GM12878 (cell line): ENCODE measurements at regions not wholly inside any gene's neighbourhood (a gene's known extent, or its start where the extent isn't known, plus 50 kb on each side); places are given as distances from the start of the nearest gene placed in this dataset.
"Not testable (repeated sequence)": the region's sequence is repeated elsewhere in the genome, so short reads cannot be mapped to it uniquely, and the experiment has no call there.

Source experiments
- ATAC-seq: fragments of 200-7000 bp; cut with Tn5 transposase; 3 replicates; pipeline ENCODE4 v1.9.1; 2020; ENCODE audit warnings: mild to moderate bottlenecking, moderate library complexity
- BruUV-seq: library from RNA; stranded (reverse); fragments of 400-500 nt; replicated peaks from 2 replicates; lab custom pipeline; 2021; lab: Mats Ljungman, UMichigan
- CTCF ChIA-PET: fragments of 300-600 bp; sonication (Branson Sonifier 250); formaldehyde crosslinking; extraction: SDS; loops from one replicate; lab custom pipeline; 2021; ENCODE audit warnings: inconsistent platforms; lab: Yijun Ruan, JAX
- POLR2A ChIA-PET: fragments of 350-600 bp; formaldehyde crosslinking; extraction: SDS; loops from one replicate; lab custom pipeline; 2021; ENCODE audit warnings: inconsistent platforms; lab: Charles Lee
- RAD21 ChIA-PET: fragments of 300-600 bp; sonication (Branson Sonifier 250); formaldehyde crosslinking; loops from one replicate; lab custom pipeline; 2023; ENCODE audit warnings: antibody characterized with exemption; ENCODE audit not compliant: unreplicated experiment; lab: Charles Lee
- SMC1A ChIA-PET: fragments of 300-600 bp; sonication (Branson Sonifier 250); formaldehyde crosslinking; loops from one replicate; lab custom pipeline; 2023; ENCODE audit not compliant: unreplicated experiment, uncharacterized antibody; lab: Charles Lee
- DNase-seq: peaks from one replicate; pipeline ENCODE4 v3.0.0-alpha.2; 2011; ENCODE audit warnings: low read depth, low spot score
- FAIRE-seq: peaks from 3 replicates; lab custom pipeline; 2011; peaks lifted over from hg19 to GRCh38; lab: Jason Lieb, UNC
- H2AFZ ChIP-seq: 2 replicates; pipeline ENCODE4 v1.6.0; 2011; ENCODE audit warnings: low read depth, low read length, control low read depth; ENCODE audit not compliant: control insufficient read depth
- H3K27ac ChIP-seq: 2 replicates; pipeline ENCODE4 v1.5.1; 2011; ENCODE audit warnings: control low read depth; ENCODE audit not compliant: control insufficient read depth, insufficient read depth
- H3K27me3 ChIP-seq, 2 experiments: replicated peaks in 1 of 2; 2 replicates each; pipeline versions ENCODE4 v1.6.0 to v1.6.1; 2011; ENCODE audit warnings: low read length in 1 of 2; ENCODE audit not compliant: control insufficient read depth in 2 of 2, insufficient read depth in 2 of 2
- H3K36me3 ChIP-seq, 2 experiments: 2 replicates each; pipeline ENCODE4 v1.5.1; 2011; ENCODE audit warnings: low read length in 1 of 2; ENCODE audit not compliant: control insufficient read depth in 2 of 2, insufficient read depth in 2 of 2
- H3K4me1 ChIP-seq: 2 replicates; pipeline ENCODE4 v1.6.1; 2011; ENCODE audit warnings: mild to moderate bottlenecking, low read length, moderate library complexity, mixed read lengths; ENCODE audit not compliant: control insufficient read depth, insufficient read depth
- H3K4me2 ChIP-seq: 2 replicates; pipeline ENCODE4 v1.6.0; 2011; ENCODE audit warnings: control low read depth; ENCODE audit not compliant: control insufficient read depth, insufficient read depth
- H3K4me3 ChIP-seq: fragments of 200-600 bp; sonication (generic); 2 replicates; pipeline ENCODE4 v1.5.1; 2016
- H3K79me2 ChIP-seq: 2 replicates; pipeline ENCODE4 v1.6.0; 2011; ENCODE audit warnings: low read length; ENCODE audit not compliant: control insufficient read depth, insufficient read depth
- H3K9ac ChIP-seq: 2 replicates; pipeline ENCODE4 v1.8.0; 2011; ENCODE audit warnings: low read length, control low read depth, mixed read lengths; ENCODE audit not compliant: control insufficient read depth, insufficient read depth
- H3K9me3 ChIP-seq: replicated peaks from 3 replicates; pipeline ENCODE4 v1.5.1; 2011; ENCODE audit warnings: mild to moderate bottlenecking, low read length; ENCODE audit not compliant: control insufficient read depth, insufficient read depth
- H4K20me1 ChIP-seq: 2 replicates; pipeline ENCODE4 v1.6.0; 2011; ENCODE audit not compliant: control insufficient read depth, insufficient read depth
- ASH2L ChIP-seq: fragments of 300-600, 200-600 bp; sonication (generic); IDR thresholded peaks from 2 replicates; pipeline ENCODE4 v1.6.1; 2017; ENCODE audit warnings: low read depth, mild to moderate bottlenecking, borderline replicate concordance
- BMI1 ChIP-seq: fragments of 450-650 bp; IDR thresholded peaks from 2 replicates; pipeline ENCODE4 v1.6.1; 2016; ENCODE audit warnings: mild to moderate bottlenecking, moderate library complexity, borderline replicate concordance
- CBX5 ChIP-seq: sonication (generic); IDR thresholded peaks from 2 replicates; pipeline ENCODE4 v1.6.1; 2016; ENCODE audit warnings: low read depth, moderate library complexity, mild to moderate bottlenecking, inconsistent platforms
- CHD4 ChIP-seq: fragments of 200-600 bp; sonication (generic); IDR thresholded peaks from 2 replicates; pipeline ENCODE4 v1.6.1; 2016; ENCODE audit warnings: mild to moderate bottlenecking
- CREB1 ChIP-seq: IDR thresholded peaks from 2 replicates; pipeline ENCODE4 v1.6.1; 2012; ENCODE audit warnings: low read depth, mild to moderate bottlenecking, inconsistent platforms
- GABPA ChIP-seq: IDR thresholded peaks from 2 replicates; pipeline ENCODE4 v1.6.1; 2014; ENCODE audit warnings: antibody characterized with exemption, low read depth, mild to moderate bottlenecking, inconsistent platforms
- IKZF1 ChIP-seq: fragments of 450-650 bp; conservative IDR thresholded peaks from 2 replicates; pipeline ENCODE4 v1.6.1; 2017; ENCODE audit warnings: antibody characterized with exemption, mild to moderate bottlenecking
- JUNB ChIP-seq: IDR thresholded peaks from 2 replicates; pipeline ENCODE4 v1.6.1; 2016; ENCODE audit warnings: antibody characterized with exemption, mild to moderate bottlenecking
- MEF2A ChIP-seq: IDR thresholded peaks from 2 replicates; pipeline ENCODE4 v1.6.1; 2011; ENCODE audit warnings: low read depth, mild to moderate bottlenecking, low read length, moderate library complexity; ENCODE audit not compliant: insufficient read depth
- MEF2B ChIP-seq: fragments of 450-650 bp; IDR thresholded peaks from 2 replicates; pipeline ENCODE4 v1.6.1; 2018; ENCODE audit warnings: mild to moderate bottlenecking, moderate library complexity; ENCODE audit not compliant: partially characterized antibody, poor library complexity, severe bottlenecking
- MYB ChIP-seq: fragments of 150-350 bp; IDR thresholded peaks from 2 replicates; pipeline ENCODE4 v1.6.1; 2014; ENCODE audit warnings: mild to moderate bottlenecking, low read depth, low read length, borderline replicate concordance
- POLR2AphosphoS2 ChIP-seq: IDR thresholded peaks from 2 replicates; pipeline ENCODE4 v1.6.1; 2011; ENCODE audit warnings: low read depth, mild to moderate bottlenecking, low read length, improper control_type of control experiment, moderate library complexity
- POU2F2 ChIP-seq: IDR thresholded peaks from 3 replicates; pipeline ENCODE4 v1.6.1; 2011; ENCODE audit warnings: low read depth, mild to moderate bottlenecking, low read length, borderline replicate concordance
- RCOR1 ChIP-seq: conservative IDR thresholded peaks from 2 replicates; pipeline ENCODE4 v1.6.1; 2012; ENCODE audit warnings: low read depth, low read length, improper control_type of control experiment
- RELB ChIP-seq: fragments of 450-650 bp; IDR thresholded peaks from 2 replicates; pipeline ENCODE4 v1.6.1; 2017; ENCODE audit warnings: low read depth, mild to moderate bottlenecking, moderate library complexity
- RFX5 ChIP-seq: IDR thresholded peaks from 2 replicates; pipeline ENCODE4 v1.6.1; 2011; ENCODE audit warnings: low read depth, low read length, improper control_type of control experiment
- RUNX3 ChIP-seq: IDR thresholded peaks from 2 replicates; pipeline ENCODE4 v1.6.1; 2012; ENCODE audit warnings: low read length, inconsistent platforms
- SP1 ChIP-seq: IDR thresholded peaks from one replicate; pipeline ENCODE4 v1.6.1; 2011; ENCODE audit warnings: low read depth, low read length
- WGBS: methylation state at CpG from one replicate; pipeline ENCODE4 v1.1.6; 2016; ENCODE audit warnings: low lambda C conversion rate; ENCODE audit not compliant: insufficient replicate concordance, insufficient coverage; ENCODE audit errors: missing lambda C conversion rate; 5-methylcytosine and 5-hydroxymethylcytosine counted together
- in situ Hi-C: fragments of 300-500 bp; cut with MboI; formaldehyde crosslinking; loops from 9 replicates; pipeline ENCODE4 v1.14.3; 2018; ENCODE audit warnings: mixed read lengths
- intact Hi-C: fragments of 100-400 bp; cut with micrococcal nuclease; formaldehyde crosslinking; loops from one replicate; pipeline ENCODE4 v1.14.2; 2022; ENCODE audit not compliant: unreplicated experiment

- ATAC-seq (no peak), FAIRE-seq (no peak), DNase-seq (no peak)
- no peaks in the 10 kb centered on the region for H3K9me3 ChIP-seq
- in situ Hi-C loops: no loop called here
- no TSS peak for BruUV-seq
- TF ChIP-seq MYB (no peak), CBX5 (no peak), MEF2B (no peak), BMI1 (no peak), GABPA (no peak), CHD4 (no peak), POU2F2 (no peak), JUNB (no peak), IKZF1 (no peak), RCOR1 (no peak), SP1 (no peak), RELB (no peak), RUNX3 (no peak), RFX5 (no peak), MEF2A (no peak), POLR2AphosphoS2 (no peak), ASH2L (no peak), CREB1 (no peak)
- WGBS: 2% methylated on average over 3 of the region's 3 CpGs
- H4K20me1 ChIP-seq: no peaks in the 10 kb centered on the region
- H3K36me3 ChIP-seq: no peaks in the 10 kb centered on the region
- H3K9ac ChIP-seq: no peak overlapping the region
- no peak overlapping the region for H3K27ac ChIP-seq
- H3K4me3 ChIP-seq: no peak overlapping the region
- ChIA-PET POLR2A (no interaction called here), SMC1A (interaction anchor here (0.6 to 1.0 kb wide), 2 partner anchors 10 to 137 kb away, joined by 3 read pairs; no protein-coding TSS in a partner anchor), CTCF (no interaction called here), RAD21 (no interaction called here)
- no peak overlapping the region for H2AFZ ChIP-seq
- no peaks in the 10 kb centered on the region for H3K4me1 ChIP-seq
- H3K79me2 ChIP-seq: no peaks in the 10 kb centered on the region
- H3K4me2 ChIP-seq: no peak overlapping the region
- H3K27me3 ChIP-seq: no peaks in the 10 kb centered on the region
- intact Hi-C loops: no loop called here
Observed at GRCh38 chr2:220601674-220602073, 970.4 kb downstream of the EPHA4 start.

GRCh38 chr2:220613004-220613403 lies 959.1 kb downstream of the EPHA4 start:
- POLR2A ChIA-PET, ATAC-seq, H3K36me3 ChIP-seq, FAIRE-seq, CTCF ChIA-PET, RAD21 ChIA-PET, intact Hi-C loops, H3K9me3 ChIP-seq, in situ Hi-C loops, DNase-seq, H3K4me1 ChIP-seq, H3K27me3 ChIP-seq, H4K20me1 ChIP-seq, SMC1A ChIA-PET, H3K4me3 ChIP-seq, BruUV-seq, H3K79me2 ChIP-seq, H3K4me2 ChIP-seq, H3K9ac ChIP-seq, H2AFZ ChIP-seq, H3K27ac ChIP-seq: not testable (repeated sequence)
- 42% methylated on average over 8 of the region's 8 CpGs for WGBS
